ENCODE measurements at regions not wholly inside any gene's neighbourhood (a gene's known extent, or its start where the extent isn't known, plus 50 kb on each side); places are given as distances from the start of the nearest gene placed in this dataset.

GRCh38 chr20:22682381-22682780 lies 98.0 kb upstream of the FOXA2 start:
- Histone ChIP-seq H3K4me3 (ENCODE audit: low read length) (no peak overlapping the region), H3K9ac (ENCODE audit: low read length) (no peak overlapping the region), H4K20me1 (ENCODE audit: insufficient read depth, low read length) (no peaks in the 10 kb centered on the region), H3K27me3 (ENCODE audit: low read depth, low read length) (peaks cover 30% of the 10 kb centered on the region), H3K36me3 (replicated peaks; ENCODE audit: low read depth, low read length) (no peaks in the 10 kb centered on the region), H3K9me3 (ENCODE audit: insufficient read depth, low read length) (no peaks in the 10 kb centered on the region), H3K4me1 (ENCODE audit: low read length) (no peaks in the 10 kb centered on the region), H3K4me2 (ENCODE audit: low read length) (no peak overlapping the region), H3K79me2 (ENCODE audit: low read length) (no peaks in the 10 kb centered on the region), H3K27ac (ENCODE audit: low read length) (no peak overlapping the region), H2AFZ (ENCODE audit: low read depth, low read length) (no peak overlapping the region)
- TF ChIP-seq CTCF (IDR thresholded peaks at IDR 0.05; ENCODE audit: low read depth, low read length): no peak
- no peak for TF ChIP-seq EZH2phosphoT487 (IDR thresholded peaks at IDR 0.05; ENCODE audit: low read depth)

- TF ChIP-seq EZH2phosphoT487 (IDR thresholded peaks at IDR 0.05; ENCODE audit: low read depth) (no peak), CTCF (IDR thresholded peaks at IDR 0.05; ENCODE audit: low read depth, low read length) (peak; percentile 89)
- Histone ChIP-seq H3K4me2 (ENCODE audit: low read length) (no peak overlapping the region; the same call in 1 of the 2 replicates), H4K20me1 (ENCODE audit: insufficient read depth, low read length) (no peaks in the 10 kb centered on the region), H3K4me3 (ENCODE audit: low read length) (no peak overlapping the region), H3K4me1 (ENCODE audit: low read length) (no peaks in the 10 kb centered on the region), H3K9me3 (ENCODE audit: insufficient read depth, low read length) (no peaks in the 10 kb centered on the region), H3K79me2 (ENCODE audit: low read length) (no peaks in the 10 kb centered on the region), H3K9ac (ENCODE audit: low read length) (no peak overlapping the region), H3K36me3 (replicated peaks; ENCODE audit: low read depth, low read length) (no peaks in the 10 kb centered on the region), H3K27ac (ENCODE audit: low read length) (no peak overlapping the region), H2AFZ (ENCODE audit: low read depth, low read length) (peak overlapping the region; percentile 60; the same call in 1 of the 2 replicates), H3K27me3 (ENCODE audit: low read depth, low read length) (peaks cover 30% of the 10 kb centered on the region)
These were observed 99.8 kb upstream of the FOXA2 start for GRCh38 chr20:22684072-22684762.

- H3K79me2 ChIP-seq (ENCODE audit: low read length): no peaks in the 10 kb centered on the region
- peaks cover 27% of the 10 kb centered on the region for H3K27me3 ChIP-seq (ENCODE audit: low read depth, low read length)
- no peak overlapping the region for H3K27ac ChIP-seq (ENCODE audit: low read length)
- TF ChIP-seq EZH2phosphoT487 (IDR thresholded peaks at IDR 0.05; ENCODE audit: low read depth) (no peak), CTCF (IDR thresholded peaks at IDR 0.05; ENCODE audit: low read depth, low read length) (no peak)
- H3K4me3 ChIP-seq (ENCODE audit: low read length): no peak overlapping the region
- H3K9me3 ChIP-seq (ENCODE audit: insufficient read depth, low read length): no peaks in the 10 kb centered on the region
- H3K36me3 ChIP-seq (replicated peaks; ENCODE audit: low read depth, low read length): no peaks in the 10 kb centered on the region
- peak overlapping the region; percentile 60 for H2AFZ ChIP-seq (ENCODE audit: low read depth, low read length)
- H3K4me1 ChIP-seq (ENCODE audit: low read length): no peaks in the 10 kb centered on the region
- no peak overlapping the region for H3K9ac ChIP-seq (ENCODE audit: low read length)
- no peaks in the 10 kb centered on the region for H4K20me1 ChIP-seq (ENCODE audit: insufficient read depth, low read length)
- H3K4me2 ChIP-seq (ENCODE audit: low read length): no peak overlapping the region; the same call in 1 of the 2 replicates
These were observed 100.5 kb upstream of the FOXA2 start for GRCh38 chr20:22684763-22685443.

- H3K27me3 ChIP-seq (ENCODE audit: low read depth, low read length): peaks cover 19% of the 10 kb centered on the region; the same call in 1 of the 2 replicates
- H3K4me3 ChIP-seq (ENCODE audit: low read length): no peak overlapping the region
- H3K4me1 ChIP-seq (ENCODE audit: low read length): no peaks in the 10 kb centered on the region
- no peak for TF ChIP-seq CTCF (IDR thresholded peaks at IDR 0.05; ENCODE audit: low read depth, low read length)
- TF ChIP-seq EZH2phosphoT487 (IDR thresholded peaks at IDR 0.05; ENCODE audit: low read depth): no peak
- H3K79me2 ChIP-seq (ENCODE audit: low read length): no peaks in the 10 kb centered on the region
- no peak overlapping the region for H3K27ac ChIP-seq (ENCODE audit: low read length)
- no peak overlapping the region for H3K9ac ChIP-seq (ENCODE audit: low read length)
- no peaks in the 10 kb centered on the region for H4K20me1 ChIP-seq (ENCODE audit: insufficient read depth, low read length)
- no peak overlapping the region for H2AFZ ChIP-seq (ENCODE audit: low read depth, low read length)
- H3K9me3 ChIP-seq (ENCODE audit: insufficient read depth, low read length): no peaks in the 10 kb centered on the region
- no peak overlapping the region for H3K4me2 ChIP-seq (ENCODE audit: low read length)
- no peaks in the 10 kb centered on the region for H3K36me3 ChIP-seq (replicated peaks; ENCODE audit: low read depth, low read length)
These were observed 101.7 kb upstream of the FOXA2 start for GRCh38 chr20:22686097-22686496.

Measured in OCI-LY3 (cell line).